ENCODE measurements at regions not wholly inside any gene's neighbourhood (a gene's known extent, or its start where the extent isn't known, plus 50 kb on each side); places are given as distances from the start of the nearest gene placed in this dataset.

DNA sequence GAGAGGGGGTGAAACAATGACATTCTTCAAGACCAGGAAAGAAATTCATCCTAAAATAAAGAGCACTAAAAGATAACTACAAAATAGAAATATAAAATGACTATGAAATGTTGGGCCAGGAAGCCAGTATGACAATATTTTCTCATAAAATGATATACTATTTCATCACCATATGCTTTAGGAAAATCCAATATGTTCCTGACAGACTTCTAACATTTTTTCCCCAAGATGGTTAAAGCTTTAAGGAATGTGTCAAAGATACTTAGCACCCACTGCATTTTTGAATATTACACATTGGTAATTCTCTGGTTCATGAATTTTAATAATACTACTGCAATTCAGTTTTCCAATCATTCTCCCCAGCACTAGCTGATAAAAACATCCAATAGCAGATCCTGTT lies 87.7 kb upstream of the PLEKHG7 start:
- H3K9me3 ChIP-seq (ENCODE audit: control insufficient read depth in 1 of 2, low read length in 2 of 2), result no peaks in the 10 kb centered on the region
- DNase-seq, result no peak
- no peaks in the 10 kb centered on the region for H3K27me3 ChIP-seq (ENCODE audit: insufficient read depth, low read length)
- Mint-ChIP-seq H3K4me3 (no peak overlapping the region), H3K36me3 (no peaks in the 10 kb centered on the region), H3K9me3 (no peaks in the 10 kb centered on the region), H3K27me3 (no peaks in the 10 kb centered on the region), H3K27ac (no peak overlapping the region), H3K4me1 (no peaks in the 10 kb centered on the region)
- ChIA-PET POLR2A (ENCODE audit: partially characterized antibody) (no interaction called here), CTCF (ENCODE audit: partially characterized antibody) (interaction anchor here (1.7 kb wide), 1 partner anchor 41 kb away, joined by 3 read pairs; no protein-coding TSS in a partner anchor)
- intact Hi-C loops (cut with micrococcal nuclease), result no loop called here
- no peak overlapping the region for H3K27ac ChIP-seq (ENCODE audit: low read depth, low read length)
- no peak overlapping the region for H3K4me3 ChIP-seq (ENCODE audit: low read length in 2 of 2)
- H3K4me1 ChIP-seq (ENCODE audit: insufficient read depth, low read length), result no peaks in the 10 kb centered on the region
- no peaks in the 10 kb centered on the region for H3K36me3 ChIP-seq (ENCODE audit: insufficient read depth, low read length)

DNA sequence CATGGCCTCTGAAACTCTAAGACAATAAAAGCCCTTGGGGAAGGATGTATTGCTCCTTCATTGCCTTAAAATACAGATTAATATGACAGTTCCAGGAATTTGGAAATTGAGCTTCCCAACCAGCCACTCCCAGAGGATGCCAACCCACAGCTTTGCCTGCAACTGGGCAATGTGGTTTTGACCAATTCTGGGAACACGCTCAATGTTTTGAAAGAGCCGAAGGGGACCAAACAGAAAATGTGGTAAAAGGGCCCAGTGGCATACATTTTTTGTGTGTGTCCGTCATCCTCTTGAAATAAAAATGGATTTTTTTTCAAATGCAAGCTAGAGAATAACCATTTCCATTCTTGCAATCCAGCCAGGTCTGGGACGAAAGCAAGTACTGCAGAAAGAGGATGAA lies 88.3 kb upstream of the PLEKHG7 start:
- Histone ChIP-seq H3K4me1 (ENCODE audit: insufficient read depth, low read length) (no peaks in the 10 kb centered on the region), H3K27me3 (ENCODE audit: insufficient read depth, low read length) (no peaks in the 10 kb centered on the region), H3K36me3 (ENCODE audit: insufficient read depth, low read length) (no peaks in the 10 kb centered on the region), H3K9me3 (ENCODE audit: control insufficient read depth in 1 of 2, low read length in 2 of 2) (no peaks in the 10 kb centered on the region), H3K4me3 (ENCODE audit: low read length in 2 of 2) (no peak overlapping the region), H3K27ac (ENCODE audit: low read depth, low read length) (no peak overlapping the region)
- intact Hi-C loops (cut with micrococcal nuclease), result no loop called here
- ChIA-PET CTCF (ENCODE audit: partially characterized antibody) (interaction anchor here (1.7 kb wide), 1 partner anchor 40 kb away, joined by 3 read pairs; no protein-coding TSS in a partner anchor), POLR2A (ENCODE audit: partially characterized antibody) (no interaction called here)
- H3K36me3 Mint-ChIP-seq, result no peaks in the 10 kb centered on the region
- H3K9me3 Mint-ChIP-seq, result no peaks in the 10 kb centered on the region
- DNase-seq, result no peak
- no peaks in the 10 kb centered on the region for H3K27me3 Mint-ChIP-seq
- H3K4me3 Mint-ChIP-seq, result no peak overlapping the region
- no peaks in the 10 kb centered on the region for H3K4me1 Mint-ChIP-seq
- H3K27ac Mint-ChIP-seq, result no peak overlapping the region

DNA sequence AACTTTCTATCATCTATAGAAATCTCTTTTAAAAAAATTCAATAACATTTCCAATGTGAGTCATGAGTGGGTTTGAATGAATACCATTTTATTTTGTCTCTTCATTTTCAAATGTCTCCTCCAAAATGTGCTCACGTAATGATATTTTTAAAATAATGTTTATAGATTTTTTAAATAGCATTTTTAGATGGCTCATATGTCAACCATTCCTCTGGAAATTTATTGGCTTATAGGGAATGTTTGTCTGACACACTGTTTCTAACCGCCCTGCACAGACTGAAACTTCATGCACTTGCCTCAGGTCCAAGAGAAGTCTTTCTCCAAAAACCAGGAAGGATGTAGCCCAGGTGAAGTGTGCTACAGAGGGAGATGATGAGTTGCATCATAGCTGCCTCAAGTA lies 88.8 kb upstream of the PLEKHG7 start:
- H3K27me3 ChIP-seq (ENCODE audit: insufficient read depth, low read length), result no peaks in the 10 kb centered on the region
- H3K27ac ChIP-seq (ENCODE audit: low read depth, low read length), result no peak overlapping the region
- ChIA-PET POLR2A (ENCODE audit: partially characterized antibody) (no interaction called here), CTCF (ENCODE audit: partially characterized antibody) (no interaction called here)
- H3K4me3 Mint-ChIP-seq, result no peak overlapping the region
- intact Hi-C loops (cut with micrococcal nuclease), result no loop called here
- H3K9me3 ChIP-seq (ENCODE audit: control insufficient read depth in 1 of 2, low read length in 2 of 2), result no peaks in the 10 kb centered on the region
- no peaks in the 10 kb centered on the region for H3K4me1 Mint-ChIP-seq
- no peaks in the 10 kb centered on the region for H3K36me3 ChIP-seq (ENCODE audit: insufficient read depth, low read length)
- no peaks in the 10 kb centered on the region for H3K27me3 Mint-ChIP-seq
- H3K36me3 Mint-ChIP-seq, result no peaks in the 10 kb centered on the region
- H3K9me3 Mint-ChIP-seq, result no peaks in the 10 kb centered on the region
- no peak overlapping the region for H3K4me3 ChIP-seq (ENCODE audit: low read length in 2 of 2)
- no peak overlapping the region for H3K27ac Mint-ChIP-seq
- DNase-seq, result no peak
- no peaks in the 10 kb centered on the region for H3K4me1 ChIP-seq (ENCODE audit: insufficient read depth, low read length)

DNA sequence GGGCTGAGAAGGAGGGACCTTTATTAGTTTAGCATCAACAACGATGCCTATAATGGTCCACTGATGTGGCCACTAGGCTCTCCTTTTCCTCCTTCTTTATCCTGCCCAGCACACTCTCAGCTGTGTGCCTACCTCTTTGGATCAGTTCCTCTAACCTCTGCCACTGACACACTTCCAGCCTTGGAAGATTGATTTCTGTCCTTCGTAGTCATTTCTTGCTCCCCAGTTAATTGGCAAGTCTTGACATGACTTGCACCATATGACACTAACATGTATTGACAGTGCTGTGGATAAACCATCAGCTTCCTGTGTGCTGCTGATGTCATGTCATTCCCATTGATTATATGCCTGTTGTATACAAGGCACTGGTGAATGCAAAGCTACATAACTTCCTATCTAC lies 90.2 kb upstream of the PLEKHG7 start:
- intact Hi-C loops (cut with micrococcal nuclease), result no loop called here
- ChIA-PET CTCF (ENCODE audit: partially characterized antibody) (interaction anchor here (1.1 to 1.4 kb wide), 2 partner anchors 1230 to 1232 kb away, joined by 3 read pairs; no protein-coding TSS in a partner anchor), POLR2A (ENCODE audit: partially characterized antibody) (no interaction called here)
- H3K36me3 ChIP-seq (ENCODE audit: insufficient read depth, low read length), result no peaks in the 10 kb centered on the region
- peak overlapping the region in 2 of 7 donors; percentile 6 to 58 for H3K27ac Mint-ChIP-seq
- peaks cover 8% of the 10 kb centered on the region for H3K4me1 ChIP-seq (ENCODE audit: insufficient read depth, low read length)
- DNase-seq, result no peak
- H3K9me3 ChIP-seq (ENCODE audit: control insufficient read depth in 1 of 2, low read length in 2 of 2), result no peaks in the 10 kb centered on the region
- H3K4me3 Mint-ChIP-seq, result no peak overlapping the region
- H3K27me3 Mint-ChIP-seq, result no peaks in the 10 kb centered on the region
- peaks cover 9 to 11% (median 10%) of the 10 kb centered on the region in 4 donors for H3K4me1 Mint-ChIP-seq
- H3K27ac ChIP-seq (ENCODE audit: low read depth, low read length), result no peak overlapping the region
- H3K27me3 ChIP-seq (ENCODE audit: insufficient read depth, low read length), result no peaks in the 10 kb centered on the region
- H3K4me3 ChIP-seq (ENCODE audit: low read length in 2 of 2), result no peak overlapping the region
- H3K36me3 Mint-ChIP-seq, result no peaks in the 10 kb centered on the region
- no peaks in the 10 kb centered on the region for H3K9me3 Mint-ChIP-seq

DNA sequence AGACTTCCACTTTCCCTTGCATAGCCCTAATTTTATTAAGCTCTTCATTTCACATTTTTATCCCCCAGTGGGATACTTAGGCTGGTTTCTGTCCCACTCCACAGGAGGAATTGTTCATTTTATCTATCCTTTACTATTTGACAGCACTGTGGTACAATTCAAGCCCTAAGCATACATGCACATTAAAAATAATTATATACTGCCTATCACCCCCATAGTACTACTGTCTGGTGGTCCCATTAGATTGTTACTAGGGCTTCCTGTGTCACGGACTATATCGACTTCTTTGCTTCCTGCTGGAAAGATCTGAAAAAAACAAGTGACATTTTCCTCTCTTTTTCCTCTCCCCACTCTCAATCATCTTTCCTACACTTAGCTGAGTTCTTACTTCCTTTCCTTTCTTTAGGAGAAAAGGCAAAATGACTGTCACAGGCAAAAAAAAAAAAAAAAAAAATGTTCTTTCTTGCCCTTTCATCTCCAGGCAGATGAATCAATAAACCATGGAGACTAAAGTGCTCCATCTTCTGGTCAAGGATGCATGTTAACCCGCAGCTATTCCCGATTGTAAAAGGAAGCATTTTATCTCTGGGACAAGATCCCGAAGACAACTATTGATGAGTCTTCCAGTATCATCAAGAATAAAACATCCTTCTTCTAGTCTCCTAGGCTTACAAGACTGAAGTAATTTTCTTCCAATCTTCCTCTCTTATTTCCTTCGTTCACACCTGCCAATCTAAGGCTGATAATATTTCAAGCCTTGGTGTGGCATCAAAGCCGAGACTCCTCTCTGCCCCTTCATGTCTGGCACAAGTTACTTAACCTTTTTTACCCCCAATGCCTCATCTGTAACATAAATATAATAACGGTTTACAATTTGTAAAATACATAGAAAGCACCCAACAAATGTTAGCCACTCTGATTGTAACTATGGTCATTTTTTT lies 94.4 kb upstream of the PLEKHG7 start:
- peak overlapping the region in 6 of 7 donors; percentile 4 to 88 (median 71) for H3K27ac Mint-ChIP-seq
- peaks cover 8% of the 10 kb centered on the region for H3K4me1 ChIP-seq (ENCODE audit: insufficient read depth, low read length)
- no peaks in the 10 kb centered on the region for H3K36me3 Mint-ChIP-seq
- H3K4me3 ChIP-seq (ENCODE audit: low read length in 2 of 2), result no peak overlapping the region
- H3K27me3 ChIP-seq (ENCODE audit: insufficient read depth, low read length), result no peaks in the 10 kb centered on the region
- peak in 2 of 5 donors; percentile 4 to 27 for DNase-seq
- H3K36me3 ChIP-seq (ENCODE audit: insufficient read depth, low read length), result no peaks in the 10 kb centered on the region
- H3K27ac ChIP-seq (ENCODE audit: low read depth, low read length), result no peak overlapping the region
- H3K27me3 Mint-ChIP-seq, result no peaks in the 10 kb centered on the region
- H3K9me3 ChIP-seq (ENCODE audit: control insufficient read depth in 1 of 2, low read length in 2 of 2), result no peaks in the 10 kb centered on the region
- intact Hi-C loops (cut with micrococcal nuclease), result loop anchor here (1.0 kb wide), 4 partner anchors 14 to 1226 kb away; no protein-coding TSS in a partner anchor
- ChIA-PET CTCF (ENCODE audit: partially characterized antibody) (interaction anchor here (0.7 to 3.3 kb wide), 18 partner anchors 14 to 1227 kb away, joined by 3 to 35 read pairs (median 3); partner anchors contain the start of gene BTG1), POLR2A (ENCODE audit: partially characterized antibody) (interaction anchor here (0.9 to 2.3 kb wide), 7 partner anchors 9 to 462 kb away, joined by 3 to 8 read pairs (median 4); no protein-coding TSS in a partner anchor)
- peaks cover 0 to under 1% (median 0%) of the 10 kb centered on the region in 8 donors for H3K9me3 Mint-ChIP-seq
- H3K4me1 Mint-ChIP-seq, result peaks cover 10 to 11% (median 10%) of the 10 kb centered on the region in 4 donors
- peak overlapping the region in 5 of 8 donors; percentile 22 to 64 (median 41) for H3K4me3 Mint-ChIP-seq

DNA sequence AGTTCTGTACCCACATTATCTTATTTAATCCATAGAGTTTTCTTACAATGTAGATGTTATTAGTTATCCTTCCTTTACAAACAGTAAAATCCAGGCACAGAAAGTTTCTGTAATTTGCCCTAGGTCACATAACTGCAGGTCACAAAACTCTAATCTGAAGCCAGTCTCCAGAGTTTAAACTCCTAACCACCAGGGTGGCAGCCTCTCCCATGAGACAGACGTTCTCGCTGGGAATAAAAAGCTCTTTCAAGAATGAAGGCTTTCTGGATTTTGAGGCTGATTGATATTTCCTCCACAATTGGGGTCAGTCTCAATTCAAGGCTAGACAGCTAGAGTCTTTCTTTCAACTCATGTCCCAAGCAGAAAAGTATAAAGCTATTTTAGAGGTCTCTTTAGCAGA lies 95.8 kb upstream of the PLEKHG7 start:
- intact Hi-C loops (cut with micrococcal nuclease), result no loop called here
- H3K4me1 ChIP-seq (ENCODE audit: insufficient read depth, low read length), result peaks cover 8% of the 10 kb centered on the region
- Mint-ChIP-seq H3K4me1 (peaks cover 10 to 11% (median 10%) of the 10 kb centered on the region in 4 donors), H3K27me3 (no peaks in the 10 kb centered on the region), H3K4me3 (no peak overlapping the region), H3K9me3 (peaks cover 0 to 3% (median 0%) of the 10 kb centered on the region in 8 donors), H3K36me3 (no peaks in the 10 kb centered on the region), H3K27ac (no peak overlapping the region)
- ChIA-PET CTCF (ENCODE audit: partially characterized antibody) (interaction anchor here (3.2 to 3.3 kb wide), 2 partner anchors 12 to 1225 kb away, joined by 13 to 22 read pairs; no protein-coding TSS in a partner anchor), POLR2A (ENCODE audit: partially characterized antibody) (interaction anchor here (1.3 to 3.3 kb wide), 2 partner anchors 13 to 460 kb away, joined by 4 to 18 read pairs; no protein-coding TSS in a partner anchor)
- no peaks in the 10 kb centered on the region for H3K36me3 ChIP-seq (ENCODE audit: insufficient read depth, low read length)
- no peak for DNase-seq
- H3K4me3 ChIP-seq (ENCODE audit: low read length in 2 of 2), result no peak overlapping the region
- no peaks in the 10 kb centered on the region for H3K27me3 ChIP-seq (ENCODE audit: insufficient read depth, low read length)
- H3K27ac ChIP-seq (ENCODE audit: low read depth, low read length), result no peak overlapping the region
- no peaks in the 10 kb centered on the region for H3K9me3 ChIP-seq (ENCODE audit: control insufficient read depth in 1 of 2, low read length in 2 of 2)

DNA sequence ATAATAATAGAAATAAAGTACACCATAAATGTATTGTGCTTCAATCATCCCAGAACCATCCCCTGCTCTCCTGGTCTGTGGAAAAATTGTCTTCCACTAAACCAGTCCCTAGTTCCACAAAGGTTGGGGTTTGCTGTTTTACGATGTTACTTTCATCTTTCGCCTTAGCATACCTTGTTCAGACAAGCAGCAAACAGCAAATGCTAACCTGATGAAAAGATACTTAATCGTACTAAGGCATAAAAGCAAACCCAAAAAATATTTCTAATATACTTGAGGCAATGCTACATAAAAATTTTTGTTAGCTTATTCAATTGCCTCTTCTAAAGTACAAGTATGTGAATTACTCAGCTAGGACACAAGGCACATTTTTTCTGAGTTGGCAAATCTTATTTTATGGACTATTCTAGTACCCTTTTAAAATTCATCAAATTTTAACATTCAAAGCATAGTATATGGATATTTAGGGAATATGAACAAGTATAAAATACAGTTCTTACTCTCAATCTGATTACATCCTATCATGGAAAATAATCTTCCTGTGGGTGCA lies 97.1 kb upstream of the PLEKHG7 start:
- DNase-seq, result no peak
- Histone ChIP-seq H3K36me3 (ENCODE audit: insufficient read depth, low read length) (no peaks in the 10 kb centered on the region), H3K27me3 (ENCODE audit: insufficient read depth, low read length) (no peaks in the 10 kb centered on the region), H3K4me3 (ENCODE audit: low read length in 2 of 2) (no peak overlapping the region), H3K4me1 (ENCODE audit: insufficient read depth, low read length) (peaks cover 8% of the 10 kb centered on the region), H3K27ac (ENCODE audit: low read depth, low read length) (no peak overlapping the region), H3K9me3 (ENCODE audit: control insufficient read depth in 1 of 2, low read length in 2 of 2) (no peaks in the 10 kb centered on the region)
- CTCF ChIA-PET (ENCODE audit: partially characterized antibody), result interaction anchor here (1.7 kb wide), 1 partner anchor 794 kb away, joined by 4 read pairs; no protein-coding TSS in a partner anchor
- H3K4me3 Mint-ChIP-seq, result no peak overlapping the region
- intact Hi-C loops (cut with micrococcal nuclease), result no loop called here
- POLR2A ChIA-PET (ENCODE audit: partially characterized antibody), result interaction anchor here (3.3 kb wide), 1 partner anchor 12 kb away, joined by 18 read pairs; no protein-coding TSS in a partner anchor
- H3K36me3 Mint-ChIP-seq, result peaks cover 2 to 3% of the 10 kb centered on the region in 2 donors
- H3K9me3 Mint-ChIP-seq, result peaks cover 4 to 14% (median 7%) of the 10 kb centered on the region in 8 donors
- peaks cover 10 to 11% (median 11%) of the 10 kb centered on the region in 4 donors for H3K4me1 Mint-ChIP-seq
- H3K27ac Mint-ChIP-seq, result no peak overlapping the region
- no peaks in the 10 kb centered on the region for H3K27me3 Mint-ChIP-seq
